ENCODE measurements at regions not wholly inside any gene's neighbourhood (a gene's known extent, or its start where the extent isn't known, plus 50 kb on each side); places are given as distances from the start of the nearest gene placed in this dataset.
"Not testable (repeated sequence)": the region's sequence is repeated elsewhere in the genome, so short reads cannot be mapped to it uniquely, and the experiment has no call there.

DNA sequence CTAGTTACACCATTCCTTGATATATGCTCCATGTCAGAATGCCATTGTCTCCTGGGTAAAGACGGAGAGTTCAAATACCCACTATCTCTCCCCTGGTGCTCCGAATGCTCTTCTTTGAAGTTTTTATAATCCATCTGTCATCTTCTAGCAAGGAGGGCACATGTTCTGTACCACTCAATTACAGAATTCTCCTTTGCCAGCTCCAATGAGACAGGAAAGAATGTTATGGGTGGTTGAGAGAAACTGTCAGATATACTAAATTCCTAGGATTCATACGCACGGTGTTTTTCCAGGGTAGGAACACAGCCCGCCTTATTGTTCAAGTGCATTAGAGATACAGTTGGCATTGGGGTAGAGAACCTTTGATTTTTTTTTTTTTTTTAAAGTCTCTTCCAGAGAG is 118.0 kb upstream of the ZNF536 start:
- H3K4me3 Mint-ChIP-seq (ENCODE audit: unreplicated experiment), result no peak overlapping the region
- TF ChIP-seq CTCF (IDR thresholded peaks at IDR 0.05), result no peak
- H3K9me3 Mint-ChIP-seq (ENCODE audit: unreplicated experiment), result peaks cover 10% of the 10 kb centered on the region
- H3K27ac Mint-ChIP-seq (ENCODE audit: unreplicated experiment), result no peak overlapping the region
- no peaks in the 10 kb centered on the region for H3K27me3 Mint-ChIP-seq (ENCODE audit: unreplicated experiment)
- DNase-seq (ENCODE audit: extremely low spot score, unreplicated experiment), result no peak
- H3K4me1 Mint-ChIP-seq (ENCODE audit: unreplicated experiment), result no peaks in the 10 kb centered on the region
- H3K36me3 Mint-ChIP-seq (ENCODE audit: unreplicated experiment), result no peaks in the 10 kb centered on the region

DNA sequence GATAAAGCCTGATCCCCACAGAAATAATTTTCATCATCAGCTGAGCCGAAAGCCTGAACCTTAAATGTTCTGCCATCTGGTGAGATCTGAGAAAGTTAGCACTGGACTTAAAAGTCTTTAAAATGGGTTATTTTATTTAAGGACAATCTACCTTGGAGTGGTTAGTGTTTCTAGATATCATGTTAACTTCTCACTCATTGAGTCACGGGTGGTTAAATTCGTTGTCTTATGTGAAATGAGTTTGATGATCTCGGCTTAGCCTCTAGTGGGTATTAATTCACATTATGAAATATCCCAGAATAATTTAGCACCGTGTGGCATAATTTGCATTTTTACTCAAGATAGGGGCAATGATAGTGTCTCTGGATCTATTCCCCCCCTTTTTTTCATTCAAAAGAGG is 117.4 kb upstream of the ZNF536 start:
- peaks cover 10% of the 10 kb centered on the region for H3K9me3 Mint-ChIP-seq (ENCODE audit: unreplicated experiment)
- no peaks in the 10 kb centered on the region for H3K4me1 Mint-ChIP-seq (ENCODE audit: unreplicated experiment)
- no peak for TF ChIP-seq CTCF (IDR thresholded peaks at IDR 0.05)
- H3K36me3 Mint-ChIP-seq (ENCODE audit: unreplicated experiment), result no peaks in the 10 kb centered on the region
- H3K4me3 Mint-ChIP-seq (ENCODE audit: unreplicated experiment), result no peak overlapping the region
- no peak for DNase-seq (ENCODE audit: extremely low spot score, unreplicated experiment)
- no peaks in the 10 kb centered on the region for H3K27me3 Mint-ChIP-seq (ENCODE audit: unreplicated experiment)
- no peak overlapping the region for H3K27ac Mint-ChIP-seq (ENCODE audit: unreplicated experiment)

DNA sequence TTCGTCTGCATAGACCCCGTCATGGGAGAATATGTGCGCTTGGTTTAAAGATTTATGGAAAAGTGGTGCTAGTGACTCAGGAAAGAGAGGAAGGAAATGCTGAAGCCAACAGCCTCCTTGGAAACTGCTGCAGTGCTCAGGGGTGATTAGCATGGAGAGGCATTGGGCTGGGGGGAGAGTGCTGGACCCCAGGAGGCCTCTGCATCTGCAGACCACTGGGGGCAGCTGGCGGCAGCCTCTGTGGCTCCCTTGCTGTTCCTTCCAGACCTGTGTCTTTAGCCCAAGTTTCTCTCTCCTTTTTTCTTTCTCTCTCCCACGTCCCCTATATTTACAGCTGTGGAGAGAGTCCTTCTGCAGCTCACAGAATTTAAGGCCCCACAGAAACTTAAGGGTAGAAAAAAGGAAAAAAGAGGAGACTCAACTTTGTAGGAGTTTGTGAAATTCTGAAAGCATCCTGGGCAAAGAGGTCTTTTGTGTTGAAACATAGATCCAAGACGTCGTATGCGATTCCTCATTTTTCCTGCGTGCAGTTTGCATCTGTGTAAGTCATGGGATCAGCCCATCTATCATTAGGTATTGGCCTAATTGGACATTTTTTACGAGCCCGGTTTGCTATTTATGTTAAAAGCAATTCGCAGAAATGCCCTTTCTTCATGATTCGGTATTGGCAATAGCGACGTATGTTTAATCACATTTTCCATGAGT is 116.2 kb upstream of the ZNF536 start:
- Mint-ChIP-seq H3K27me3 (ENCODE audit: unreplicated experiment) (no peaks in the 10 kb centered on the region), H3K4me3 (ENCODE audit: unreplicated experiment) (no peak overlapping the region), H3K9me3 (ENCODE audit: unreplicated experiment) (peaks cover 10% of the 10 kb centered on the region), H3K27ac (ENCODE audit: unreplicated experiment) (no peak overlapping the region), H3K4me1 (ENCODE audit: unreplicated experiment) (no peaks in the 10 kb centered on the region), H3K36me3 (ENCODE audit: unreplicated experiment) (no peaks in the 10 kb centered on the region)
- no peak for TF ChIP-seq CTCF (IDR thresholded peaks at IDR 0.05)
- DNase-seq (ENCODE audit: extremely low spot score, unreplicated experiment), result no peak

- Mint-ChIP-seq H3K36me3 (ENCODE audit: unreplicated experiment) (no peaks in the 10 kb centered on the region), H3K9me3 (ENCODE audit: unreplicated experiment) (peaks cover 10% of the 10 kb centered on the region), H3K27ac (ENCODE audit: unreplicated experiment) (no peak overlapping the region), H3K4me1 (ENCODE audit: unreplicated experiment) (no peaks in the 10 kb centered on the region), H3K27me3 (ENCODE audit: unreplicated experiment) (no peaks in the 10 kb centered on the region), H3K4me3 (ENCODE audit: unreplicated experiment) (no peak overlapping the region)
- no peak for DNase-seq (ENCODE audit: extremely low spot score, unreplicated experiment)
- no peak for TF ChIP-seq CTCF (IDR thresholded peaks at IDR 0.05)
Observed at GRCh38 chr19:30256496-30256850, 115.7 kb upstream of the ZNF536 start.

DNA sequence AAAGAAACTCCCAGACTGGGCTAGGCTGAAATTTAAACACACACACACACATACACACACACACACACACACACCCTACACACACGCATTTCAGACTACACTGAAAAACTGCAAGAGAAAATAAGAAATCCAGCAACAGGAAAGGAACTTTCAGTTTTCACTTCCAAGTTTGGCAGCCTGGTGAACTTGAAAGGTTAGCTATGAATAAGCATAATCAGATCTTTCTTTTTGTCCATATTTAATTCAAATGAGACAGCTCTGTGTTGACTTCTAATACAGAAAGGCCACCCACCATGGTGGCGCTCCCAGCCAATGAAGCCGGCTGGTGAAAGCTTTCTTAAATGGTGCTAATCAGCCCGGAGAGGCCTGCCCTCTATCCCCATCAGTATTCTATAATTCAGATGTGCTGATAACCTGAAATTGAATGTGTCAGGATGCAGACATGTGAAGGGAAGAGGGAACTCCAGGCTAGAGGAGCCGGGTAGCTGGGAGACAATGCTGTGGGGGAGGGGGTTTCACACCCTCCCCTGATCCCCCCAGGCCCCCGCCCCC is 108.3 kb upstream of the ZNF536 start:
- no peak overlapping the region for H3K27ac Mint-ChIP-seq (ENCODE audit: unreplicated experiment)
- TF ChIP-seq CTCF (IDR thresholded peaks at IDR 0.05), result no peak
- H3K4me1 Mint-ChIP-seq (ENCODE audit: unreplicated experiment), result no peaks in the 10 kb centered on the region
- H3K9me3 Mint-ChIP-seq (ENCODE audit: unreplicated experiment), result peaks cover 5% of the 10 kb centered on the region
- no peaks in the 10 kb centered on the region for H3K27me3 Mint-ChIP-seq (ENCODE audit: unreplicated experiment)
- no peak for DNase-seq (ENCODE audit: extremely low spot score, unreplicated experiment)
- no peak overlapping the region for H3K4me3 Mint-ChIP-seq (ENCODE audit: unreplicated experiment)
- H3K36me3 Mint-ChIP-seq (ENCODE audit: unreplicated experiment), result no peaks in the 10 kb centered on the region

DNA sequence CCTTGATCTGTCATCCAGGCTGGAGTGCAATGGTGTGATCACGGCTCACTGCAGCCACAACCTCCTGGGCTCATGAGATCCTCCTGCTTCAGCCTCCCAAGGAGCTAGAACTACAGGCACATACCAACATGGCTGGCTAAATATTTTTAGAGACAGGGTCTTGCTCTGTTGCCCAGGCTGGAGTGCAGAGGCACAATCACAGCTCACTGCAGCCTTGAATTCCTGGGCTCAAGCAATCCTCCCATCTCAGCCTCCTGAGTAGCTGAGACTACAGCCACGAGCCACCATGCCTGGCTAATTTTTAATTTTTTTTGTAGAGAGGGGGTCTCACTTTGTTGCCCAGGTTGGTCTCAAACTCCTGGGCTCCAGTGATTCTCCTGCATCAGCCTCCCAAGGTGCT is 106.3 kb upstream of the ZNF536 start:
- not testable (repeated sequence) for H3K27ac Mint-ChIP-seq (ENCODE audit: unreplicated experiment); H3K36me3 Mint-ChIP-seq (ENCODE audit: unreplicated experiment); H3K27me3 Mint-ChIP-seq (ENCODE audit: unreplicated experiment); H3K4me1 Mint-ChIP-seq (ENCODE audit: unreplicated experiment); H3K9me3 Mint-ChIP-seq (ENCODE audit: unreplicated experiment); H3K4me3 Mint-ChIP-seq (ENCODE audit: unreplicated experiment); DNase-seq (ENCODE audit: extremely low spot score, unreplicated experiment)

All from osteocyte (in vitro differentiated cells).